ENCODE measurements at regions not wholly inside any gene's neighbourhood (a gene's known extent, or its start where the extent isn't known, plus 50 kb on each side); places are given as distances from the start of the nearest gene placed in this dataset.

DNA sequence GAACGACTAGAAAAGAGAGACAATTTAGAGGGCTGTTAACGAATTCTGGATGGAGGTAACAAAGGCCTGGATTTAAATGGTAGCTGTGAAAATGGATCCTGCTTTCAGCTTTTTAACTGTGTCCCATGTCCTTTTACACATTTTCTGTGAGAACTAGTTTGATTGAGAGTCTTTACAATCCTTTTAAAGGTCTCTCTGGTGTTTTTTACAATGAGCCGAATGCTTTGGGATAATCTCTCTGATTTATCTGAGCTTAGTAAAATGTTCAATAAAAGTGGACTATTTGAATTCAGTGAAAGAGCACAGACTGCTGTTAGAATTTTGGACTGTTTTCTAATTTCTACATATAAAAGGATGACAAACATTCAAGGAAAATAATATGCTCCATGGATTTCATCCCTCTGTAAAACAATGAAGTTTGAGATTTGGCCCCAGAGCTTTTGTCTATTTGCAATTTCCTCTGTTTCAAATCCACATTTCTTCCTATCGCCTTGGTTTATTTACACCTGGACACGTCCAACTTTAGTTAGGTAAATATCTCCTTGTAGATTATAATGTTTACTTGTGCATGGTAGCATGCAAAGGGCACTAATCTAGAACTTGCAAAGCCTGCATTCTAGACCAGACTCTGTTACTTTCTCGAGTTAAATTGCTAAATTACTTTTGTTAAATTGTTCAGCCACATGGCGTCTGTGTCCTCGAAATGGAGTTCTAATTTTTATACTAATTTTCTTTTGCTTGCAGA, 871.0 kb upstream of the CITED2 start:
- H2AFZ ChIP-seq: 0 out of 2 replicates have a peak overlapping the region, but pooled peaks have one; percentile 12
- 89 to 91% methylated on average over 8 of the region's 8 CpGs for WGBS, 2 experiments (ENCODE audit: low coverage in 1 of 2, low lambda C conversion rate in 2 of 2, missing lambda C conversion rate in 2 of 2)

DNA sequence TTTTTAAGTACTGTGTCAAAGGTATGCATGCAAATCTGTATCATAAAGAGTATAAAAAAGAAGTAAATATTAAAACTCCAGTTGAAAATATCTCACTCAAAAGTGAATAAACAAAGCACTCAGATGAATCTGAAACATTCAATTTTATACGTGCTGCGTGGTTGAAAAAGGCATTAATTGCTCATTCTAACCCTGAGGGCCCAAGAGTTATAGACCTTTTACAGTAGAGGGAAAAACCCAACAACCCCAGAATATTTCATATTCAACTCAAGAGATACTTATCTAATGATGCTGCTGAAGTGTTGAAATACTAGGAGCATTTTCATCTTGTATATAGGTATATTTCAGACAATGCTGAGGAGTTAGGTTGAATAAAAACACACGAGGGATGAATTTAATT, 862.8 kb upstream of the CITED2 start:
- Histone ChIP-seq H3K4me2 (ENCODE audit: unreplicated experiment) (no peak overlapping the region), H3K4me1 (ENCODE audit: insufficient read depth) (no peaks in the 10 kb centered on the region), H3K4me3 (no peak overlapping the region), H3K9me2 (ENCODE audit: insufficient read depth) (no peaks in the 10 kb centered on the region), H4K20me1 (ENCODE audit: insufficient read depth) (no peaks in the 10 kb centered on the region), H3K36me3 (ENCODE audit: low read depth) (no peaks in the 10 kb centered on the region), H3K9me3 (ENCODE audit: low read depth) (no peaks in the 10 kb centered on the region), H3K9ac (no peak overlapping the region), H3K27me3 (replicated peaks; ENCODE audit: insufficient read depth) (no peaks in the 10 kb centered on the region), H3K27ac (no peak overlapping the region), H3F3A (ENCODE audit: insufficient read depth) (no peaks in the 10 kb centered on the region), H3K79me2 (ENCODE audit: insufficient read depth) (no peaks in the 10 kb centered on the region), H2AFZ (0 out of 2 replicates have a peak overlapping the region, but pooled peaks have one; percentile 27)
- no peak for TF ChIP-seq EZH2 (IDR thresholded peaks at IDR 0.05; ENCODE audit: insufficient read depth, poor library complexity, severe bottlenecking)
- no peak for TF ChIP-seq EZH2phosphoT487 (IDR thresholded peaks at IDR 0.05; ENCODE audit: insufficient read depth, low read depth)
- DNase-seq: no peak
- in situ Hi-C loops (cut with MboI): no loop called here
- WGBS, 2 experiments (ENCODE audit: low coverage in 1 of 2, low lambda C conversion rate in 2 of 2, missing lambda C conversion rate in 2 of 2): 87 to 89% methylated on average over 3 of the region's 3 CpGs

More for the DNA sequence above, 871.0 kb upstream of the CITED2 start:
- Histone ChIP-seq H3K27me3 (replicated peaks; ENCODE audit: insufficient read depth) (no peaks in the 10 kb centered on the region), H3F3A (ENCODE audit: insufficient read depth) (no peaks in the 10 kb centered on the region), H3K9me2 (ENCODE audit: insufficient read depth) (no peaks in the 10 kb centered on the region), H3K79me2 (ENCODE audit: insufficient read depth) (no peaks in the 10 kb centered on the region), H3K4me2 (ENCODE audit: unreplicated experiment) (no peak overlapping the region), H3K27ac (no peak overlapping the region), H3K9me3 (ENCODE audit: low read depth) (no peaks in the 10 kb centered on the region), H3K4me1 (ENCODE audit: insufficient read depth) (no peaks in the 10 kb centered on the region), H4K20me1 (ENCODE audit: insufficient read depth) (no peaks in the 10 kb centered on the region), H3K36me3 (ENCODE audit: low read depth) (no peaks in the 10 kb centered on the region), H3K9ac (no peak overlapping the region), H3K4me3 (no peak overlapping the region)
- in situ Hi-C loops (cut with MboI): no loop called here
- TF ChIP-seq EZH2 (IDR thresholded peaks at IDR 0.05; ENCODE audit: insufficient read depth, poor library complexity, severe bottlenecking): no peak
- no peak for DNase-seq

GRCh38 chr6:140236732-140237131, 862.3 kb upstream of the CITED2 start:
- no peak for DNase-seq
- Histone ChIP-seq H3K36me3 (ENCODE audit: low read depth) (no peaks in the 10 kb centered on the region), H3K79me2 (ENCODE audit: insufficient read depth) (no peaks in the 10 kb centered on the region), H3K27ac (no peak overlapping the region), H3K4me1 (ENCODE audit: insufficient read depth) (no peaks in the 10 kb centered on the region), H3K4me2 (ENCODE audit: unreplicated experiment) (no peak overlapping the region), H3K4me3 (no peak overlapping the region), H4K20me1 (ENCODE audit: insufficient read depth) (no peaks in the 10 kb centered on the region), H3F3A (ENCODE audit: insufficient read depth) (no peaks in the 10 kb centered on the region), H3K9ac (no peak overlapping the region), H2AFZ (0 out of 2 replicates have a peak overlapping the region, but pooled peaks have one; percentile 31), H3K9me3 (ENCODE audit: low read depth) (no peaks in the 10 kb centered on the region), H3K27me3 (replicated peaks; ENCODE audit: insufficient read depth) (no peaks in the 10 kb centered on the region), H3K9me2 (ENCODE audit: insufficient read depth) (no peaks in the 10 kb centered on the region)
- 93 to 94% methylated on average over 3 of the region's 3 CpGs for WGBS, 2 experiments (ENCODE audit: low coverage in 1 of 2, low lambda C conversion rate in 2 of 2, missing lambda C conversion rate in 2 of 2)
- in situ Hi-C loops (cut with MboI): no loop called here
- no peak for TF ChIP-seq EZH2 (IDR thresholded peaks at IDR 0.05; ENCODE audit: insufficient read depth, poor library complexity, severe bottlenecking)
- TF ChIP-seq EZH2phosphoT487 (IDR thresholded peaks at IDR 0.05; ENCODE audit: insufficient read depth, low read depth): no peak

- no peak for DNase-seq
- no peak overlapping the region for H3K27ac ChIP-seq
- H3F3A ChIP-seq (ENCODE audit: insufficient read depth): 0 out of 2 replicates have a peak, but pooled peaks cover 11% of the 10 kb centered on the region
- H2AFZ ChIP-seq: no peak overlapping the region
- no peak for TF ChIP-seq EZH2 (IDR thresholded peaks at IDR 0.05; ENCODE audit: insufficient read depth, poor library complexity, severe bottlenecking)
- H3K36me3 ChIP-seq (ENCODE audit: low read depth): no peaks in the 10 kb centered on the region
- no peaks in the 10 kb centered on the region for H3K79me2 ChIP-seq (ENCODE audit: insufficient read depth)
- H3K9ac ChIP-seq: no peak overlapping the region
- in situ Hi-C loops (cut with MboI): no loop called here
- H3K9me2 ChIP-seq (ENCODE audit: insufficient read depth): no peaks in the 10 kb centered on the region; the same call in 1 of the 2 replicates
- no peaks in the 10 kb centered on the region for H4K20me1 ChIP-seq (ENCODE audit: insufficient read depth)
- H3K4me2 ChIP-seq (ENCODE audit: unreplicated experiment): no peak overlapping the region
- peaks cover 20% of the 10 kb centered on the region for H3K4me1 ChIP-seq (ENCODE audit: insufficient read depth)
- H3K4me3 ChIP-seq: no peak overlapping the region
- H3K9me3 ChIP-seq (ENCODE audit: low read depth): no peaks in the 10 kb centered on the region
- 62 to 67% methylated on average over 2 of the region's 2 CpGs for WGBS, 2 experiments (ENCODE audit: low coverage in 1 of 2, low lambda C conversion rate in 2 of 2, missing lambda C conversion rate in 2 of 2)
- H3K27me3 ChIP-seq (replicated peaks; ENCODE audit: insufficient read depth): no peaks in the 10 kb centered on the region
These were observed 855.8 kb upstream of the CITED2 start for GRCh38 chr6:140230282-140230681.

Measured in GM23248 (cell line).